ENCODE measurements at regions not wholly inside any gene's neighbourhood (a gene's known extent, or its start where the extent isn't known, plus 50 kb on each side); places are given as distances from the start of the nearest gene placed in this dataset.

DNA sequence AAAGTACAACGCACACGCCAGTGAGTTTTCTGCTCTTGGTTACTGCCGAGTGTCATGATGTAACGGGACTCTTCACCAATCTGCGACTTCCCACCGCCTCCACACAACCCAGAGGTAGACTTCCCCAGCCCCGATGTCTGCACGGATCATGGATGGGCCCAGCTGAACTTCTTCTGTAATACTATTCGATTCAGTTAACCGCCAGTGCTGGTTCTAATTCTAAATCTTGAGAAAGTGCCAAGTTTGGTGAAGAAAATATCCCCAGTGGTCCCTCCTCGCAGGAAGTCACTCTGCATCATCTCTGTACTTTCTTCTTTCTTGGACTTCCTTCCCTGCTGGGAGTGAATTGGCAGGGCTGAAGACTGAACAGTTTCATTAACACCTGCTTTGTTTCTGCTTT, 77.6 kb upstream of the SLC35F4 start:
- no peaks in the 10 kb centered on the region for H3K4me1 ChIP-seq (replicated peaks in 1 of 2; ENCODE audit: control insufficient read depth in 2 of 2, insufficient read depth in 2 of 2, low read length in 2 of 2)
- no peak overlapping the region for H3K9ac ChIP-seq (ENCODE audit: insufficient read depth in 1 of 2, low read depth in 2 of 2, low read length in 2 of 2)
- BruUV-seq (replicated peaks): no TSS peak
- ChIA-PET POLR2A (no interaction called here), CTCF (ENCODE audit: low intra/inter-chr PET ratio) (no interaction called here)
- TF ChIP-seq ZBTB17 (CRISPR knock-in tag; IDR thresholded peaks at IDR 0.05): no peak
- no peak for TF ChIP-seq ERF (CRISPR knock-in tag; IDR thresholded peaks at IDR 0.05)
- TF ChIP-seq HDAC2 (IDR thresholded peaks at IDR 0.05): no peak
- TF ChIP-seq ZNF507 (tag; conservative IDR thresholded peaks at IDR 0.05): no peak
- TF ChIP-seq PHF8 (IDR thresholded peaks at IDR 0.05; ENCODE audit: borderline replicate concordance, low read length): no peak
- TF ChIP-seq HMG20A (CRISPR knock-in tag; conservative IDR thresholded peaks at IDR 0.05): no peak
- TF ChIP-seq, protein P1, sequence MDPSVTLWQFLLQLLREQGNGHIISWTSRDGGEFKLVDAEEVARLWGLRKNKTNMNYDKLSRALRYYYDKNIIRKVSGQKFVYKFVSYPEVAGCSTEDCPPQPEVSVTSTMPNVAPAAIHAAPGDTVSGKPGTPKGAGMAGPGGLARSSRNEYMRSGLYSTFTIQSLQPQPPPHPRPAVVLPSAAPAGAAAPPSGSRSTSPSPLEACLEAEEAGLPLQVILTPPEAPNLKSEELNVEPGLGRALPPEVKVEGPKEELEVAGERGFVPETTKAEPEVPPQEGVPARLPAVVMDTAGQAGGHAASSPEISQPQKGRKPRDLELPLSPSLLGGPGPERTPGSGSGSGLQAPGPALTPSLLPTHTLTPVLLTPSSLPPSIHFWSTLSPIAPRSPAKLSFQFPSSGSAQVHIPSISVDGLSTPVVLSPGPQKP (CRISPR knock-in tag; IDR thresholded peaks at IDR 0.05): no peak
- TF ChIP-seq ZNF263 (CRISPR knock-in tag; IDR thresholded peaks at IDR 0.05; ENCODE audit: borderline replicate concordance): no peak
- no peak for TF ChIP-seq RBFOX2 (IDR thresholded peaks at IDR 0.05; ENCODE audit: low read depth, low read length)
- TF ChIP-seq BRCA1 (IDR thresholded peaks at IDR 0.05): no peak
- no peak for TF ChIP-seq BRCA1 (CRISPR knock-in tag; IDR thresholded peaks at IDR 0.05)
- no peak for TF ChIP-seq HLTF (IDR thresholded peaks at IDR 0.05)
- TF ChIP-seq TCFL5 (CRISPR knock-in tag; conservative IDR thresholded peaks at IDR 0.05): no peak
- no peak for TF ChIP-seq ZFX (CRISPR knock-in tag; IDR thresholded peaks at IDR 0.05)
- intact Hi-C loops (cut with micrococcal nuclease): no loop called here
- in situ Hi-C loops (cut with MboI): no loop called here
- H3K27me3 ChIP-seq (ENCODE audit: control insufficient read depth in 2 of 2, insufficient read depth in 2 of 2, low read length in 2 of 2): no peaks in the 10 kb centered on the region
- no peak for FAIRE-seq
- no peaks in the 10 kb centered on the region for H3K9me1 ChIP-seq (ENCODE audit: control insufficient read depth, insufficient read depth, low read length)
- no peaks in the 10 kb centered on the region for H4K20me1 ChIP-seq (replicated peaks; ENCODE audit: control insufficient read depth, insufficient read depth, low read length)
- no peak overlapping the region for H3K27ac ChIP-seq (ENCODE audit: extremely low read depth, low read depth, low read length)
- no peak for ATAC-seq
- no peaks in the 10 kb centered on the region for H3K79me2 ChIP-seq (ENCODE audit: control insufficient read depth, insufficient read depth, low read length)
- H3K9me3 ChIP-seq (replicated peaks; ENCODE audit: control insufficient read depth, insufficient read depth, low read depth, low read length): no peaks in the 10 kb centered on the region
- no peak overlapping the region for H3K4me3 ChIP-seq
- no peak overlapping the region for H3K4me2 ChIP-seq (ENCODE audit: insufficient read depth, low read length)
- DNase-seq (ENCODE audit: extremely low read depth in 1 of 4, low spot score in 3 of 4): no peak
- WGBS (ENCODE audit: insufficient coverage, low coverage, missing lambda C conversion rate): 1% methylated on average over 11 of the region's 11 CpGs
- H3K36me3 ChIP-seq (ENCODE audit: control insufficient read depth, insufficient read depth, low read length): no peaks in the 10 kb centered on the region
- H2AFZ ChIP-seq (ENCODE audit: low read depth, low read length): no peak overlapping the region

All from K562 (cell line).